ENCODE measurements at regions not wholly inside any gene's neighbourhood (a gene's known extent, or its start where the extent isn't known, plus 50 kb on each side); places are given as distances from the start of the nearest gene placed in this dataset.
"Not testable (repeated sequence)": the region's sequence is repeated elsewhere in the genome, so short reads cannot be mapped to it uniquely, and the experiment has no call there.

DNA sequence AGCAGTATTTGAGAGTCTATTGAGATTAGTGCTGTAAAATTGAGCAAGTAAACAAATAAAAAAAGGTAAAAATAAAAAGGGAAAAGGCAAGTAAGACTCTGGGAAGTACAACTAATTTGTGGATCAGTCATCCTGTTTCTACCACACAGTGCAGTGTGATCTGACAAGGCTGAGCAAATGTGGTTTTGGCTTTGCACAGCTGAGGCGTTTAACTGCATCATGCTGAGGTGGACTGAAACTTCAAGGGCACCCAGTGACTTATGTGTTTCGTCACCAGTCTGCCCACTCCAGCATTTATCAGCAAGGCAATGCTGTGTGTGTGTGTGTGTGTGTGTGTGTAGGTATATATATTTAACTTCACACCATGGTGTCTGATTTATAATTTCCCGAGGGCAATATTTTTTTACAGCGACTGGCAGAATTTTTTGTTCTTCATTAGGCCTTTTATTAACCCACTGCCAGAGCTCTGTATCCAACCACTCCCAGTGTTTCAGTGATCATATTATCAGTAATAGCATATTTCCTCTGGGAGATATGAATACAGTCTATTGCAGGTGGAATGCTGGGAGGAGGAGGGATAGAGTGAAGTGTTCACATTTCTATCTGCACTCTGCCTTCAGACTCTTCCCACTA, 131.5 kb upstream of the SATB1 start:
- DNase-seq (ENCODE audit: low read depth in 2 of 2): peak; percentile 53 to 62

GRCh38 chr3:18556001-18556408, 130.9 kb upstream of the SATB1 start:
- peak in 1 of 2 donors; percentile 3 for DNase-seq (ENCODE audit: low read depth in 2 of 2)

GRCh38 chr3:18552579-18553105, 127.5 kb upstream of the SATB1 start:
- not testable (repeated sequence) for DNase-seq (ENCODE audit: low read depth in 2 of 2)

- DNase-seq (ENCODE audit: low read depth in 2 of 2): no peak
These were observed 121.5 kb upstream of the SATB1 start for GRCh38 chr3:18546632-18547031.

- no peak for DNase-seq (ENCODE audit: low read depth in 2 of 2)
These were observed 119.0 kb upstream of the SATB1 start for GRCh38 chr3:18544146-18544545.

- DNase-seq (ENCODE audit: low read depth in 2 of 2): no peak
These were observed 113.5 kb upstream of the SATB1 start for GRCh38 chr3:18538463-18539230.

DNA sequence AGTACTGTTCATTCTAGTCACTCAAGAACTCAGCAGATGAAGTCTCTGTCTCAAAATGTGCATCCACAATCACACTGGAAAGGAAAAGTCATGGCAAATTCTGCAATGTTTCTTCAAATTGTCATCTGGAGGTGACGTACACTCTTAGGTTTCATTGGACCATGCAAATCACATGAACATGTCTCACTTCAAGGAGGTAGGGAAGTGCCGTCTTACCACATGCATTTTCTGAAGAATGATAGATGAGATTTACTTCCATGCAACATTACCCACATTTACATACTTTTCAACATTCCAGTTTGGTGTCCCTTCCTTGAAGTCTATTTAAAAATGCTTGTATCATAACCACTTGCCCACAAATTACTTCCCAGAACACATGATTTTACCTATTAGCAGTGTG, 107.9 kb upstream of the SATB1 start:
- no peak for DNase-seq (ENCODE audit: low read depth in 2 of 2)

- DNase-seq (ENCODE audit: low read depth in 2 of 2): no peak
These were observed 106.5 kb upstream of the SATB1 start for GRCh38 chr3:18531662-18532061.

- DNase-seq (ENCODE audit: low read depth in 2 of 2): no peak
These were observed 104.5 kb upstream of the SATB1 start for GRCh38 chr3:18529631-18530030.

GRCh38 chr3:18527691-18528090, 102.6 kb upstream of the SATB1 start:
- DNase-seq (ENCODE audit: low read depth in 2 of 2): no peak

GRCh38 chr3:18526667-18527066, 101.5 kb upstream of the SATB1 start:
- no peak for DNase-seq (ENCODE audit: low read depth in 2 of 2)

DNA sequence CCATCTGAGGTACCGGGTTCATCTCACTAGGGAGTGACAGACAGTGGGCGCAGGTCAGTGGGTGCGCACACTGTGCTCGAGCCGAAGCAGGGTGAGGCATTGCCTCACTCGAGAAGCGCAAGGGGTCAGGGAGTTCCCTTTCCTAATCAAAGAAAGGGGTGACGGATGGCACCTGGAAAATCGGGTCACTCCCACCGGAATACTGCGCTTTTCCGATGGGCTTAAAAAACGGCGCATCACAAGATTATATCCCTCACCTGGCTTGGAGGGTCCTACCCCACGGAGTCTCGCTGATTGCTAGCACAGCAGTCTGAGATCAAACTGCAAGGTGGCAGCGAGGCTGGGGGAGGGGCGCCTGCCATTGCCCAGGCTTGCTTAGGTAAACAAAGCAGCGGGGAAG, 91.0 kb upstream of the SATB1 start:
- DNase-seq (ENCODE audit: low read depth in 2 of 2): not testable (repeated sequence)

DNA sequence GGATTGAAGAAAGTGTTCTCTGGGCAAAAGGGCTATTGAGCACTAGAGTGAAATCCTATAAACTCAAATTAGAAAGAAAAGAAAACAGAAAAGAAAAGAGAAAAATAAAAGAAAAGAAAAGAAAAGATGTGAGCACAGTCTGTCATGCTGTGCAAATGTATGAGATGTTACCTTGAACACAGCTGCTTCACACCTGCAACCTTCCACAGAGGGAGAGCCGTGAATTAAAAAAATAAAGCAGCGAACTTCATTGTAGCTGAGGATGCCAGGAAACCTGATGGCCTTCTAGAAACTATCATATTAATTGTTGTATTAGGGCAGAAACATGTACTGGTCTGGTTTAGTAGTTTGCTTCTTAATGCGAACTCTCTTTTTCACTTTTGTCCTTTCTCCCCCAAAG, 88.0 kb upstream of the SATB1 start:
- no peak for DNase-seq (ENCODE audit: low read depth in 2 of 2)

DNA sequence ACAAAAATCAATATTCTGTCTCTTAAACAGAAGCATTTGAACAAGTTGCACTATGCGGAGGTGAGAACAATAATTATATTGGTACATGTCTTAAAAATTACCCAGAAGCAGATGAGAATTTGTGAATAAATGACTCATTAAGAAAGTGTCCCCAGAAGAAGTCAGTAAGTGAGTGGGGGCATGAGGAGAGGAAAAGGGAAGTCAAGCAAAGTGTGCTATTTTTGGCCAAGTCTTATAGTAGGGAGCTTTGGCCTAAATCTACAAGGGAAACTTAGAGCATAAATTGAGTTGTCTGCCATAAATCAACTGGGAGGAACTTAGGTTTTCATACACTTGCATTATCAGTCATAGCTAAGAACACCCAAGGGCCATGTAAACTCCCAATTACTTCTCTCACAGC, 86.9 kb upstream of the SATB1 start:
- DNase-seq (ENCODE audit: low read depth in 2 of 2): no peak

DNA sequence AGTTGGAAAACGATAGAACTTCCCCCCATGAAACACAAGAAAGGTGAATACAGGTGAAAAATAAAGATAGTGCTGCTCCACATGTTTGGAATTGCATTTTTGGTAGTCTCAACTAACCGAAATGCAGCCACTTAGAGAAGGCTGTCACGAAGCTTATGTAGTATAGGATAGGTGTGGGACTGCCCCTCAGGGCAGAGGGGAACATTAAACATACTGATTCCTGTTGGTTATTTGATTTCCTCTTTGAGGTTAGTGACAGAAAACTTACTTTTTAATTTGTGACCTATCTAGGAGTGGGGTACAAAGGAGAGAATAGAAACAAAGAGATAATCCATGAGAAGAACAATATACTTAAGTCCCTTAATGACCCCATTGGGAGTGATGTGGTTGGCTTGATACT, 85.8 kb upstream of the SATB1 start:
- no peak for DNase-seq (ENCODE audit: low read depth in 2 of 2)

- DNase-seq (ENCODE audit: low read depth in 2 of 2): no peak
These were observed 82.2 kb upstream of the SATB1 start for GRCh38 chr3:18507333-18507732.

- DNase-seq (ENCODE audit: low read depth in 2 of 2): no peak
These were observed 79.9 kb upstream of the SATB1 start for GRCh38 chr3:18505056-18505455.

- DNase-seq (ENCODE audit: low read depth in 2 of 2): no peak
These were observed 76.7 kb upstream of the SATB1 start for GRCh38 chr3:18501679-18502343.

DNA sequence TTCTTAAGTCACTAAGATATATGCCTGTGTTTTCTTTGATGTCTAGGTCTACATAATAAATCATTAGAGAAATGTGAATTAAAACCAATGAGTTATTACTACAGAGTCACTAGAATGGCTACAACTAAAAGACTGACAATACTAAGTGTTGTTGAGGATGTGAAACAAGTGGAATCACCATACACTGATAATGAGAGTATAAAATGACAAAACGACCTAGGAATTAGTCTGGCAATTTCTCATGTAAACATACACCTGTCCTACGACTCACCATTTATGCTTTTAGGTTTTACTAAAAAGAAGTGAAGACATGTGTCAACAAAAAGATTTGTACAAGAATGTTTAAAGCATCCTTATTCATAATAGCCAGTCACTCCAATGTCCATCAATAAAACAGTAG, 75.2 kb upstream of the SATB1 start:
- no peak for DNase-seq (ENCODE audit: low read depth in 2 of 2)

- no peak for DNase-seq (ENCODE audit: low read depth in 2 of 2)
These were observed 74.2 kb upstream of the SATB1 start for GRCh38 chr3:18499301-18499700.

DNA sequence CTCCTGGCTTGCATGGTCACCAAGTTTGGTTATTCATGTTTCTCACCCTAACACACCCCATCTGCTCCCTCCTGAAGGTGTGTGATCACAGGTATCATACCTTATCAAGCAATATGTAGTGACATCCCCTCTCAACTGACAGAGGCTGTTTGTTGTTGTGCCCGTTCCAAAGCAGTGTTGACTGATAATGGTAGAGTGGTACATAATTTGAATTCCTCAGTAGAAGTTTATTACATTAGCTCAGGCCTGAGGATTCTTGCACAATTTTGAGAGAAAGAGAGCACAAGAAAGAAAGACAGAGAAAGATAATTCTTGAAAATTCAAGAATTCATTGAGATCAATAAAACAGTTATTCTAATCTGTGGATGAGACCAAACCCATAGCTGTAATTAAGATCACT, 69.1 kb upstream of the SATB1 start:
- DNase-seq (ENCODE audit: low read depth in 2 of 2): no peak

DNA sequence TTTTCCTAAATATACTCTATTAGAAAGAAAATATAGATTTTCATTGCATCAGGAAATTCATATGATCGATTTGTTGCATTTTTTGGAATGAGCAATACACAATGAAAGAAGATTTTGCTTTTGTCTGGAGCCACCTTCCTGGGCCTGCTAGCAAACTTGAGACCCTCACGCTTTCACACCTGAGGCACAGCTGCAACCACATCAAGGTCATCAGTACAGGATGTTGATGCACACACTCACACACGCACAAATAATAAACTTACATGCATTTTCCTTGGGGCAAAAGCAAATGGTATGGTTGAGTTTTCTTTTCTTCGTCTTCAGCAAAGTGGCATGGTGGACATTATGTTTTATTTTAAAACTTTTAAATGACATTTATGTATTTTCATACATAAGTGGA, 64.8 kb upstream of the SATB1 start:
- DNase-seq (ENCODE audit: low read depth in 2 of 2): no peak

- DNase-seq (ENCODE audit: low read depth in 2 of 2): no peak
These were observed 58.1 kb upstream of the SATB1 start for GRCh38 chr3:18483226-18483625.
